OCI-LY1 (cell line): ENCODE measurements at regions not wholly inside any gene's neighbourhood (a gene's known extent, or its start where the extent isn't known, plus 50 kb on each side); places are given as distances from the start of the nearest gene placed in this dataset.

Experiments used
- EZH2 ChIP-seq: fragments of 200-600 bp; sonication (generic), shearing (Covaris generic); IDR thresholded peaks from 2 replicates; pipeline ENCODE4 v1.8.0; 2017; ENCODE audit warnings: borderline replicate concordance, mixed run types, mild to moderate bottlenecking, antibody characterized with exemption, low read length, moderate library complexity, mixed read lengths
- TF ChIP-seq, protein P1 (sequence below): fragments of 200-600 bp; sonication (generic), shearing (Covaris generic); IDR thresholded peaks from 2 replicates; pipeline ENCODE4 v1.5.1; 2017; ENCODE audit warnings: mild to moderate bottlenecking, antibody characterized with exemption, low read length, moderate library complexity, mixed read lengths

DNA sequence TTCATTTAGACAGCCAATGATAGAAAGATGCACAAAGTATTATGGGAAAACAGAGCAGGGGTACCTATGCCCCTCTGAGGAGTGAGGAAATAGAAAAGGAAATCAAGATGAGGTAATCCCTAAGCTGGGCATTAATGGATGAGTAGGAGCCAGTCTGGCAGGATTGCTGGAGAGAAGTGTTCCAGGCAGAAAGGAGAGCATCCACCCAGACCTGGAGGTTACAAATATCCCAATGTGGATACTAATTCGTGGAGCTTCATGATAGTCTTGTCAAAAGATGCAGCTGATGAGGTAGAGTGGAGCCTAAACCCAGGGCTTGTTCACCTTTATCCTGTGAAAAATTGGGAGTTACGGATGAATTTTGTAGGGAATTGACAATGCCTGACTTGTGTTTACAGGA lies 328.0 kb downstream of the ZNF608 start:
- TF ChIP-seq EZH2 = no peak
- TF ChIP-seq, protein P1, sequence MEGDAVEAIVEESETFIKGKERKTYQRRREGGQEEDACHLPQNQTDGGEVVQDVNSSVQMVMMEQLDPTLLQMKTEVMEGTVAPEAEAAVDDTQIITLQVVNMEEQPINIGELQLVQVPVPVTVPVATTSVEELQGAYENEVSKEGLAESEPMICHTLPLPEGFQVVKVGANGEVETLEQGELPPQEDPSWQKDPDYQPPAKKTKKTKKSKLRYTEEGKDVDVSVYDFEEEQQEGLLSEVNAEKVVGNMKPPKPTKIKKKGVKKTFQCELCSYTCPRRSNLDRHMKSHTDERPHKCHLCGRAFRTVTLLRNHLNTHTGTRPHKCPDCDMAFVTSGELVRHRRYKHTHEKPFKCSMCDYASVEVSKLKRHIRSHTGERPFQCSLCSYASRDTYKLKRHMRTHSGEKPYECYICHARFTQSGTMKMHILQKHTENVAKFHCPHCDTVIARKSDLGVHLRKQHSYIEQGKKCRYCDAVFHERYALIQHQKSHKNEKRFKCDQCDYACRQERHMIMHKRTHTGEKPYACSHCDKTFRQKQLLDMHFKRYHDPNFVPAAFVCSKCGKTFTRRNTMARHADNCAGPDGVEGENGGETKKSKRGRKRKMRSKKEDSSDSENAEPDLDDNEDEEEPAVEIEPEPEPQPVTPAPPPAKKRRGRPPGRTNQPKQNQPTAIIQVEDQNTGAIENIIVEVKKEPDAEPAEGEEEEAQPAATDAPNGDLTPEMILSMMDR = no peak
